ENCODE measurements at regions not wholly inside any gene's neighbourhood (a gene's known extent, or its start where the extent isn't known, plus 50 kb on each side); places are given as distances from the start of the nearest gene placed in this dataset.
A peak's percentile ranks its signal among the peaks of the same experiment; 100 is the strongest.

DNA sequence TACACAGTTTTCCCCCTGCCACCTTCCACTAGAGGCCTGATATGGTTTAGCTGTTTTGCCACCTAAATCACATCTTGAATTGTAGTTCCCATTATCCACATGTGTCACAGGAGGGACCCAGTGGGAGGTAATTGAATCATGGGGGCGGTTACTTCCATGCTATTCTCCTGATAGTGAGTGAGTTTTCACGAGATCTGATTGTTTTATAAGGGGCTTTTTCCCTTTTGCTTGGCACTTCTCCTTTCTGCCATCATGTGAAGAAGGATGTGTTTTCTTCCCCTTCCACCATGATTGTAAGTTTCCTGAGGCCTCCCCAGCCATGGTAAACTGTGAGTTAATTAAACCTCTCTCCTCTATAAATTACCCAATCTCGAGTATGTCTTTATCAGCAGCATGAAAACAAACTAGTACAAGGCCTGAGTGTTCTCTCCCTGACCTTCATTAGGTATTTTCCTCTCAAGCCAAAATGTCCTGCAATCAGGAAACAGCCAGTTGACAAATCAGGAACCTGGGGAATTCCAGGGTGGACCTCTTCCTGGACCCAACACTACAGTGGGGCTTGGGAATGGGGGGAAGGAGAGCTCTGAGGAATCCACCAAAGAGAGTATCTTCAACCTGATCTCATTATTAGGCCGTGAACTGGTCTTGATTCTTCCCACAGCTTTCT is 129.9 kb downstream of the TXNL1 start:
- Histone ChIP-seq H3K4me1 (peaks cover 8% of the 10 kb centered on the region), H3K9me3 (no peaks in the 10 kb centered on the region), H3K4me3 (no peak overlapping the region), H3K36me3 (ENCODE audit: low read depth, missing control alignments) (no peaks in the 10 kb centered on the region), H3K27me3 (no peaks in the 10 kb centered on the region), H3K27ac (peak overlapping the region in 1 of 2 donors; percentile 25)
- DNase-seq, result no peak
- intact Hi-C loops (cut with DNase I; ENCODE audit: low total_unique reads), result no loop called here
- WGBS, 2 donors, result 40 to 54% methylated on average over 4 of the region's 4 CpGs
- TF ChIP-seq POLR2A (IDR thresholded peaks at IDR 0.05), result no peak
- TF ChIP-seq, protein P1, sequence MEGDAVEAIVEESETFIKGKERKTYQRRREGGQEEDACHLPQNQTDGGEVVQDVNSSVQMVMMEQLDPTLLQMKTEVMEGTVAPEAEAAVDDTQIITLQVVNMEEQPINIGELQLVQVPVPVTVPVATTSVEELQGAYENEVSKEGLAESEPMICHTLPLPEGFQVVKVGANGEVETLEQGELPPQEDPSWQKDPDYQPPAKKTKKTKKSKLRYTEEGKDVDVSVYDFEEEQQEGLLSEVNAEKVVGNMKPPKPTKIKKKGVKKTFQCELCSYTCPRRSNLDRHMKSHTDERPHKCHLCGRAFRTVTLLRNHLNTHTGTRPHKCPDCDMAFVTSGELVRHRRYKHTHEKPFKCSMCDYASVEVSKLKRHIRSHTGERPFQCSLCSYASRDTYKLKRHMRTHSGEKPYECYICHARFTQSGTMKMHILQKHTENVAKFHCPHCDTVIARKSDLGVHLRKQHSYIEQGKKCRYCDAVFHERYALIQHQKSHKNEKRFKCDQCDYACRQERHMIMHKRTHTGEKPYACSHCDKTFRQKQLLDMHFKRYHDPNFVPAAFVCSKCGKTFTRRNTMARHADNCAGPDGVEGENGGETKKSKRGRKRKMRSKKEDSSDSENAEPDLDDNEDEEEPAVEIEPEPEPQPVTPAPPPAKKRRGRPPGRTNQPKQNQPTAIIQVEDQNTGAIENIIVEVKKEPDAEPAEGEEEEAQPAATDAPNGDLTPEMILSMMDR (IDR thresholded peaks at IDR 0.05), result no peak

DNA sequence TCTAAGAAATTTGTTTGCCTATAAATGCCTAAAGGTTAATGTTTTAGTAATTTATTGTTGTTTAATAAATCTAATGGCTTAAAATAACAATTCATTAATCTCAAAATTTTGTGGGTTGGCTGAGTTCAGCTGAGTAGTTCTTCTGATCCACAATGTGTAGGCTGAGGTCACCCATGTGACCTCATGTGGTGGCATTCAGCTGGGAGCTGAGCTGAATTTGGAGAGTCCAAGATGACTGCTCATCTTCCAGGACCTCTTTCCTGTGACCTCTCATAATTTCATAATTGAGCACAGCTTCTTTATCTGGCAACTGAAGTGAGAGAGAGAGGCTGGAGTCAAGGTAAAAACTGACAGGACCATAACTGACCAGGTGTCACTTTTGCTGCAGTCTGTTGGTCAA is 132.4 kb downstream of the TXNL1 start:
- Histone ChIP-seq H3K27me3 (no peaks in the 10 kb centered on the region), H3K27ac (no peak overlapping the region), H3K4me1 (peaks cover 8% of the 10 kb centered on the region), H3K4me3 (no peak overlapping the region), H3K36me3 (ENCODE audit: low read depth, missing control alignments) (no peaks in the 10 kb centered on the region), H3K9me3 (no peaks in the 10 kb centered on the region)
- intact Hi-C loops (cut with DNase I; ENCODE audit: low total_unique reads), result no loop called here
- TF ChIP-seq POLR2A (IDR thresholded peaks at IDR 0.05), result no peak
- TF ChIP-seq, protein P1 (IDR thresholded peaks at IDR 0.05), result no peak
- DNase-seq, result no peak

DNA sequence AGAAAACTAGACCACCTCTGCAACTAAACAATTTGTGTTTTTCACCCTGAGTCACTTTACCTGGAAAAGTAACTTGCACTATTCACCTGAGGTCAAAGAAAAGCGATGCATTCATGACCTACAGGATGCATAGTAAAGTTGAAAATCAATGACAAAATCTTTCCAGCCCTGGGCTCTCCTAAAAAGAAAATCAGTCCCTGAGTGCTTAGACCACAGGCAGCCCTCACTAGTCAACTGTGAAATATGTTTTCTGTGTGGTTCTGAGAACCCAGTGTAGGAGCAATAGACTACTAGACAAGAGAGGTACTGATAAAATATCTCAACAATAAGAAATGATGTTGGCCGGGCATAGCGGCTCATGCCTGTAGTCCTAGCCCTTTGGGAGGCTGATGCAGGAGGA is 133.1 kb downstream of the TXNL1 start:
- Histone ChIP-seq H3K27ac (no peak overlapping the region), H3K9me3 (no peaks in the 10 kb centered on the region), H3K4me3 (no peak overlapping the region), H3K4me1 (peaks cover 8% of the 10 kb centered on the region), H3K36me3 (ENCODE audit: low read depth, missing control alignments) (no peaks in the 10 kb centered on the region), H3K27me3 (no peaks in the 10 kb centered on the region)
- TF ChIP-seq, protein P1 (IDR thresholded peaks at IDR 0.05), result no peak
- TF ChIP-seq POLR2A (IDR thresholded peaks at IDR 0.05), result no peak
- no peak for DNase-seq
- 95% methylated on average over 3 of the region's 3 CpGs for WGBS, 2 donors
- intact Hi-C loops (cut with DNase I; ENCODE audit: low total_unique reads), result no loop called here

- intact Hi-C loops (cut with DNase I; ENCODE audit: low total_unique reads), result no loop called here
- no peak for TF ChIP-seq POLR2A (IDR thresholded peaks at IDR 0.05)
- TF ChIP-seq, protein P1 (IDR thresholded peaks at IDR 0.05), result no peak
- H3K27me3 ChIP-seq, result no peaks in the 10 kb centered on the region
- no peaks in the 10 kb centered on the region for H3K4me1 ChIP-seq
- H3K36me3 ChIP-seq (ENCODE audit: low read depth, missing control alignments), result no peaks in the 10 kb centered on the region
- H3K27ac ChIP-seq, result peak overlapping the region; percentile 24 to 77
- 31 to 37% methylated on average over 3 of the region's 3 CpGs for WGBS, 2 donors
- H3K4me3 ChIP-seq, result no peak overlapping the region
- peak; percentile 64 for DNase-seq
- no peaks in the 10 kb centered on the region for H3K9me3 ChIP-seq
Measured at GRCh38 chr18:56501896-56502295, 136.5 kb downstream of the TXNL1 start.

DNA sequence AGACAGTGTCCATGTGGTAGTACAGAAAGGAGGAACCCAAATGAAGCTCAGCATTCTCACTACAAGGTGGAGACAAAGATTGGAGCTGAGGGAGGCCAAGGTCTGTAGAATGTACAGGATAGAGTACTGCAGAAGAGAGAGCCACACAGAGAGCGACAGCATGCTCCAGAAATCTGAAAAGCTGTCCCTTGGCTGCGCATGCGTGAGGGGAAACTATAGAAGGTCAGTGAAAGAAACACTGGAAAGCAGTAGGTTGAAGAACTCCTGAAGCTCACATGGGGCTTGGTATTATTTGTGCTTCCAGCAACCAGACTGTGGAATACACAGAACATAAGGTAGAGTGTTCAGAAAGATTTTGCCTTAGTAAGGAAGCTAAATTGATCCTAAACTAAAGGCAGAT is 142.5 kb downstream of the TXNL1 start:
- Histone ChIP-seq H3K27ac (no peak overlapping the region), H3K27me3 (no peaks in the 10 kb centered on the region), H3K4me3 (no peak overlapping the region), H3K4me1 (no peaks in the 10 kb centered on the region), H3K36me3 (ENCODE audit: low read depth, missing control alignments) (no peaks in the 10 kb centered on the region), H3K9me3 (no peaks in the 10 kb centered on the region)
- intact Hi-C loops (cut with DNase I; ENCODE audit: low total_unique reads), result no loop called here
- 76 to 95% methylated on average over 3 of the region's 3 CpGs for WGBS, 2 donors
- no peak for DNase-seq
- no peak for TF ChIP-seq POLR2A (IDR thresholded peaks at IDR 0.05)
- TF ChIP-seq, protein P1 (IDR thresholded peaks at IDR 0.05), result no peak
